HepG2 (cell line): ENCODE measurements at regions not wholly inside any gene's neighbourhood (a gene's known extent, or its start where the extent isn't known, plus 50 kb on each side); places are given as distances from the start of the nearest gene placed in this dataset.

Source experiments
- ATAC-seq: fragments of 200-7000 bp; cut with Tn5 transposase; 3 replicates; pipeline ENCODE4 v1.9.1; 2020; ENCODE audit warnings: mild to moderate bottlenecking, moderate library complexity
- BruUV-seq: library from RNA; stranded (reverse); fragments of 400-500 nt; replicated peaks from 2 replicates; lab custom pipeline; 2021; lab: Mats Ljungman, UMichigan
- CTCF ChIA-PET: fragments of 300-600 bp; formaldehyde crosslinking; extraction: SDS; loops from one replicate; lab custom pipeline; 2021; ENCODE audit warnings: low total read pairs, inconsistent platforms, low intra/inter-chr PET ratio; lab: Yijun Ruan, JAX
- POLR2A ChIA-PET: fragments of 350-600 bp; sonication (Branson Sonifier 250); formaldehyde crosslinking; loops from one replicate; lab custom pipeline; 2020; ENCODE audit warnings: antibody characterized with exemption, inconsistent platforms; lab: Yijun Ruan, JAX
- DNase-seq: peaks from one replicate; pipeline ENCODE4 v3.0.0-alpha.2; 2015; ENCODE audit warnings: low spot score
- FAIRE-seq: peaks from 3 replicates; lab custom pipeline; 2011; peaks lifted over from hg19 to GRCh38; lab: Jason Lieb, UNC
- H2AFZ ChIP-seq: one replicate; pipeline ENCODE4 v1.6.1; 2011; ENCODE audit warnings: low read length, inconsistent platforms
- H3K27ac ChIP-seq: fragments of 300-600 bp; 3 replicates; pipeline ENCODE4 v1.8.0; 2011; ENCODE audit warnings: mixed run types, mild to moderate bottlenecking, mixed read lengths, low read length, inconsistent platforms; ENCODE audit not compliant: insufficient read depth; ENCODE audit errors: extremely low read length
- H3K27me3 ChIP-seq, 2 experiments: fragments of 200-600 bp in 1 of 2; 2 replicates in 1 of 2; 3 replicates in 1 of 2; pipeline versions ENCODE4 v1.6.0 to v1.8.0; 2011; ENCODE audit warnings: low read length in 2 of 2, mild to moderate bottlenecking in 2 of 2, moderate library complexity in 2 of 2, inconsistent platforms in 1 of 2; ENCODE audit not compliant: insufficient read depth in 2 of 2, control insufficient read depth in 1 of 2
- H3K36me3 ChIP-seq, 2 experiments: fragments of 200-600 bp in 1 of 2; replicated peaks in 1 of 2; 2 replicates in 1 of 2; 3 replicates in 1 of 2; pipeline versions ENCODE4 v1.5.1 to v1.8.0; 2011; ENCODE audit warnings: low read length in 2 of 2, inconsistent platforms in 1 of 2; ENCODE audit not compliant: insufficient read depth in 2 of 2, control insufficient read depth in 1 of 2
- H3K4me1 ChIP-seq: 2 replicates; pipeline ENCODE4 v1.5.1; 2012; ENCODE audit warnings: low read length, inconsistent platforms; ENCODE audit not compliant: insufficient read depth
- H3K4me2 ChIP-seq: 2 replicates; pipeline ENCODE4 v1.6.0; 2011; ENCODE audit warnings: low read depth, low read length, inconsistent platforms
- H3K4me3 ChIP-seq, 3 experiments: fragments of 200-600 bp in 1 of 3; sonication (generic), shearing (Covaris generic) in 1 of 3; replicated peaks in 1 of 3; 2 replicates each; pipeline ENCODE4 v1.5.1; 2011 to 2016; ENCODE audit warnings: low read length in 3 of 3, inconsistent platforms in 2 of 3, low read depth in 2 of 3, mild to moderate bottlenecking in 2 of 3, control low read depth in 1 of 3, mixed read lengths in 1 of 3; ENCODE audit not compliant: insufficient read depth in 1 of 3
- H3K79me2 ChIP-seq: one replicate; pipeline ENCODE4 v1.6.1; 2011; ENCODE audit warnings: low read length, inconsistent platforms; ENCODE audit not compliant: insufficient read depth
- H3K9ac ChIP-seq: 2 replicates; pipeline ENCODE4 v1.6.0; 2011; ENCODE audit warnings: mild to moderate bottlenecking, low read depth, low read length, inconsistent platforms; ENCODE audit not compliant: insufficient read depth
- H3K9me3 ChIP-seq: 2 replicates; pipeline ENCODE4 v1.5.1; 2012; ENCODE audit warnings: mild to moderate bottlenecking, low read length
- H4K20me1 ChIP-seq: 2 replicates; pipeline ENCODE4 v1.6.0; 2011; ENCODE audit warnings: inconsistent platforms, mild to moderate bottlenecking, low read length, moderate library complexity; ENCODE audit not compliant: insufficient read depth
- DMTF1 ChIP-seq: sonication (generic); formaldehyde crosslinking; IDR thresholded peaks from 2 replicates; pipeline ENCODE4 v1.4.0; 2020; ENCODE audit warnings: mild to moderate bottlenecking, missing genetic modification reagents
- E2F5 ChIP-seq: sonication (generic); formaldehyde crosslinking; conservative IDR thresholded peaks from 2 replicates; pipeline ENCODE4 v1.4.0; 2020; ENCODE audit warnings: missing genetic modification reagents
- EZH2 ChIP-seq: conservative IDR thresholded peaks from 2 replicates; pipeline ENCODE4 v1.6.1; 2012; ENCODE audit warnings: mild to moderate bottlenecking, low read depth, low read length, moderate library complexity
- MAFG ChIP-seq: sonication (generic); formaldehyde crosslinking; IDR thresholded peaks from 2 replicates; pipeline ENCODE4 v1.5.1; 2020; ENCODE audit warnings: mild to moderate bottlenecking, missing genetic modification reagents
- MEIS2 ChIP-seq: sonication (generic); formaldehyde crosslinking; IDR thresholded peaks from 2 replicates; pipeline ENCODE4 v1.9.0; 2021; ENCODE audit warnings: mild to moderate bottlenecking, missing genetic modification reagents
- PCBP1 ChIP-seq: fragments of 200-400 bp; formaldehyde crosslinking; IDR thresholded peaks from 2 replicates; pipeline ENCODE4 v1.6.1; 2017; ENCODE audit warnings: mild to moderate bottlenecking, low read depth, low read length, borderline replicate concordance
- RBAK ChIP-seq: sonication (generic); formaldehyde crosslinking; IDR thresholded peaks from 2 replicates; pipeline ENCODE4 v1.5.1; 2020; ENCODE audit warnings: mild to moderate bottlenecking, missing genetic modification reagents
- ZKSCAN1 ChIP-seq: fragments of 150-350 bp; IDR thresholded peaks from 2 replicates; pipeline ENCODE4 v1.6.1; 2014; ENCODE audit warnings: low read length
- ZNF33A ChIP-seq: sonication (generic); formaldehyde crosslinking; IDR thresholded peaks from 2 replicates; pipeline ENCODE4 v1.5.1; 2020; ENCODE audit warnings: missing genetic modification reagents, mild to moderate bottlenecking, moderate library complexity, borderline replicate concordance
- ZNF597 ChIP-seq: sonication (generic); formaldehyde crosslinking; IDR thresholded peaks from 2 replicates; pipeline ENCODE4 v1.5.0; 2020; ENCODE audit warnings: missing genetic modification reagents
- ZNF674 ChIP-seq: sonication (generic); formaldehyde crosslinking; IDR thresholded peaks from 2 replicates; pipeline ENCODE4 v1.5.0; 2020; ENCODE audit warnings: low read depth, mild to moderate bottlenecking, missing genetic modification reagents
- ZSCAN31 ChIP-seq: sonication (generic); formaldehyde crosslinking; IDR thresholded peaks from 2 replicates; pipeline ENCODE4 v1.5.0; 2020; ENCODE audit warnings: low read depth, mild to moderate bottlenecking, missing genetic modification reagents
- WGBS: methylation state at CpG from one replicate; pipeline ENCODE4 v1.1.6; 2017; ENCODE audit warnings: low lambda C conversion rate; 5-methylcytosine and 5-hydroxymethylcytosine counted together
- in situ Hi-C: cut with HindIII; loops from 2 replicates; pipeline ENCODE4 v1.10.0; 2017; ENCODE audit warnings: low pct_unique_long_range_greater_than_20kb; ENCODE audit not compliant: extremely low pct_ligation_motif_present
- intact Hi-C: fragments of 100-400 bp; cut with micrococcal nuclease; formaldehyde crosslinking; loops from one replicate; pipeline ENCODE4 v1.10.0; 2022; ENCODE audit not compliant: unreplicated experiment

- no peak overlapping the region for H3K9ac ChIP-seq
- no peak overlapping the region for H3K27ac ChIP-seq
- POLR2A ChIA-PET = no interaction called here
- no peak overlapping the region for H3K4me3 ChIP-seq
- H3K79me2 ChIP-seq = no peaks in the 10 kb centered on the region
- CTCF ChIA-PET = no interaction called here
- H3K9me3 ChIP-seq = no peaks in the 10 kb centered on the region
- no peak for FAIRE-seq
- intact Hi-C loops (no loop called here), in situ Hi-C loops (no loop called here)
- DNase-seq = no peak
- no peak overlapping the region for H2AFZ ChIP-seq
- H3K36me3 ChIP-seq = no peaks in the 10 kb centered on the region
- no peak for ATAC-seq
- no TSS peak for BruUV-seq
- H3K4me2 ChIP-seq = no peak overlapping the region
- TF ChIP-seq ZKSCAN1 (no peak), ZSCAN31 (CRISPR knock-in tag) (no peak), PCBP1 (no peak), DMTF1 (CRISPR knock-in tag) (no peak), ZNF674 (CRISPR knock-in tag) (no peak), ZNF33A (CRISPR knock-in tag) (no peak), MAFG (no peak), ZNF597 (CRISPR knock-in tag) (no peak), EZH2 (no peak), MEIS2 (CRISPR knock-in tag) (no peak), E2F5 (CRISPR knock-in tag) (no peak), RBAK (CRISPR knock-in tag) (no peak)
- TF ChIP-seq, all 625 proteins: peak for 0
- Histone ChIP-seq H3K27me3 (0 out of 5 replicates have a peak, but pooled peaks cover 0 to 1% of the 10 kb centered on the region in 2 experiments), H4K20me1 (no peaks in the 10 kb centered on the region), H3K4me1 (no peaks in the 10 kb centered on the region)
- 81% methylated on average over 8 of the region's 9 CpGs for WGBS
Measured at GRCh38 chr14:100466111-100466856, 120.9 kb downstream of the BEGAIN start.
